HUDEP-2 (cell line): ENCODE measurements at regions not wholly inside any gene's neighbourhood (a gene's known extent, or its start where the extent isn't known, plus 50 kb on each side); places are given as distances from the start of the nearest gene placed in this dataset.
A peak's percentile ranks its signal among the peaks of the same experiment; 100 is the strongest.

Source experiments
- DNase-seq, 76 experiments: peaks; one replicate each; lab custom pipeline; 2025; ENCODE audit not compliant: unreplicated experiment in 76 of 76; lab: John Stamatoyannopoulos, UW

DNA sequence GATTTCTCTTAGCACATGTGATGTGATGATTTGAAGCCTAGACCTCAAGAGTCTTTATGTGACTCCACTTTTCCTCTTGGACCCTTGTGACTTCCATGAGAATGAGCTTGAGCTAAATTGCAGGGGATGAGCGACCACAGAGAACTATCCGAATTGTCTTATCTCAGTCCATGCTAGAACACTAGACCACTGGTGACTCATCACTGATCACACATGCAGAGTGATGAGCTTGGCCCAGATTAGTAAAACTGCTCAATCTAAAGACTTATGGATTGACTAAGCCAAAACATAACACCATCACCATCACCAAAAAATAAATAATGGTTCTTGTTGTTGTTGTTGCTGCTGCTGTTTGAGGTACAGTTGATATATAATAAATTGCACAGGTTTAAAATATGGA, 114.1 kb upstream of the CFAP20DC start:
- peak in 1 of 76 experiments; percentile 9 for DNase-seq

- no peak for DNase-seq
Measured at GRCh38 chr3:59161048-59161447, 111.2 kb upstream of the CFAP20DC start.

- DNase-seq: no peak
Measured at GRCh38 chr3:59160133-59160746, 110.4 kb upstream of the CFAP20DC start.

GRCh38 chr3:59153648-59154047, 103.8 kb upstream of the CFAP20DC start:
- no peak for DNase-seq

GRCh38 chr3:59152943-59153342, 103.1 kb upstream of the CFAP20DC start:
- no peak for DNase-seq

DNA sequence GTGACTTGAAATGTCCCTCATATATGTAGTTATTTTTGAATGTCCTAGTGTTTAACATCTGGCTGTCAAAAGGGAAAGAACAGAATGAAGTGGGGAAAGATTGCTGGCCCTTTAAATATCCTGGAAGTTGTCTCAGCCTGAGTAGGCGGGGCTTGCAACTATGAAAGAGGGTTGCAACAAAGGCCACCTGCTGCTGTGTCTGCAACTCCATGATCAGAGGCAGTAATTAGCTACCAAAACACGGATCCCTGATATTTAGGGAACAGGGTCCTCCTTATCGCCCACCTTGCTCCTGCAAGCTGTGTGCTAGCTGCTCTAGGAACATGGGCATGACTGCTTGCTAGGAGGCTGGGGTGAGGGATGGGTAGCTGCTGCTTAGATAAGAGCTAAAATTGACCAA, 100.2 kb upstream of the CFAP20DC start:
- no peak for DNase-seq

- DNase-seq: no peak
Measured at GRCh38 chr3:59149166-59149565, 99.3 kb upstream of the CFAP20DC start.

DNA sequence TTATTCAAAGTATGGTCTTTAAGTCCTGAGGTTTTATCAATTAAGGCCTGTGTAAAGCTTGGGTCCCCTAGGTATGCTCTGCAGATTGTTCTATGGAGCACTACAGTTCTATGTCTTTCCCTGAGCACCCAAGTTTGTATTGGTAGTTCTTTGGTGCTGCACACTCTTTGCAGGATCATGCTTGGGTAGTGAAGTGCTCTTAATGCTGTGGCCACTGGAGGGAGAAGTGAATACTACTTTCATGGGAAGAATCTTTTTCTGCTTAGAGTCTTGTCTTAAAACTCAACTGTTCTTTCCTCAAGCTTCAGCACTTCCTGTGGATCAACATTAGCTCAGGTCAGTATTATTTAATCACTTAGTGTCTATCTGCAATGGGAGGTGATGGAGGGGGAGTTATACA, 93.6 kb upstream of the CFAP20DC start:
- DNase-seq: no peak

DNA sequence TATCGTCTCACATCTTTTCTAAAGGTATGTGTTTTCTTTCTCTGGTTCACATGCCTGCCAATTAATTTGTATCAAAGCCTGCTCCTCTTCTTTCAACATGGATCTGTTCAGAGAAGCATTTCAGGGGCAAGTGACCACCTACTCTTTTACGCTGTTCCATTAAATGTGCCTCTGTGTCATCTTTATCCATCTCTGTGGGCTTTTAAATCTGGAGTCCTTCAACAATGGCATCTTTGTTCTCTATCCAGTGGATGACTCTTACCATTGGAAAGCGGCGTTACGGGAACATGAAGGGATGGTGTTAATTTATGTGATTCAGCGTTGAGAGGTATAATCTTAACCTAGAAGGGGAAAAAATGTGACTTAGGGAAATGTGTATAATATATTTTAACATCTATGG, 92.7 kb upstream of the CFAP20DC start:
- no peak for DNase-seq

DNA sequence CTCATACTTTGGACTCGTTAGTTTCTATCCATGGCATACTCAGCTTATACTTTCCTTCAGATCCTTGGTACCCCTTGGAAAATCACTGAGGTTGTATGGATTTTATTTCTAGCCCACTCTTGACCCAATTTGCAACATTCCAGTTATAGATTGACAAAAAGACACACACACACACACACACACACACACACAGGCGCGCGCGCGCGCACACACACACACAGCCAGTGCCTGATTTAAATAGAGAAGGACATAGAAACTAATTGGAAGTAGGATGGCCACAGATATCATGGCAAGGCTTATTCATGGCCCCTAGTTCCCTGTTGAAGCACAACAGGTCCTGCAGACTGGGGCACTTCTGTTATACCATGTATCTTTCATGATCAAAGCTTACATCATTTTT, 89.1 kb upstream of the CFAP20DC start:
- no peak for DNase-seq

DNA sequence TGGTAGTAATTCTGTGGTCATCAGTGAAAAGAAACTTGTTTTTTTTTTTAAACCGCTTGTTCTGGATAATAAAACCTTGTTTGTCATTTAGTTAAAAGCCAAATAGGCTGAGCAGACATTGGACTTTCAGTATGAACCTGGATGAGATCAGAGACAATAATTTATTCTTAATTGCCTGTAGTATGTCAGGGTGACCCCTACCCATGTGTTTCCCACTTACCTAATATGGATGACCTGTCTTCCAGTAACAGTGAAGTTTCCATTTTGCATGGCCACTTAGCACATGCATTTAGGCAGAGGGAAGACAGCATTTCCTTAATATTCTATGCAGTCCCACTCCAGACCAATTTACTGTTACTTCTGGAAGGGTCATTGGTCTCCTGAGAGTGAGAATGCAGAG, 87.6 kb upstream of the CFAP20DC start:
- DNase-seq: no peak

GRCh38 chr3:59136081-59136480, 86.3 kb upstream of the CFAP20DC start:
- DNase-seq: no peak

DNA sequence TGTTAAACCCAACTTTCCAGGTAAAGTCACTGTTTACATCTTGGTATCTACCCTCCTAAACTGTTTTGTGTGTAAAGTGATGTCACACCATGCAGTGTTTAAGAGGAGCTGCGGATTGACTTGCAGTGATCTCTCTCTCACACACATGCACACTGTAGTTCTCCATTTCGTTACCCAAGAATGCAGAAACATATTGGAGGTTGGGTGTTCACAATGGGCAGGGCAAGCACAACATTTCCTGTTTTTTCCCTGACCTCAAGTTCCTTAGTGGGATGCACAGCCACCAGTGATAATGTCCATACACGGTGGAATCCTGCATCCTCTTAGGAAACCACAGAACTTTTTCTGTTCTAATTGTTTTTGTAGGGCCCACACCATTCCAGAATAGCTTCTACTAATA, 85.3 kb upstream of the CFAP20DC start:
- no peak for DNase-seq

- no peak for DNase-seq
Measured at GRCh38 chr3:59133311-59133710, 83.5 kb upstream of the CFAP20DC start.

DNA sequence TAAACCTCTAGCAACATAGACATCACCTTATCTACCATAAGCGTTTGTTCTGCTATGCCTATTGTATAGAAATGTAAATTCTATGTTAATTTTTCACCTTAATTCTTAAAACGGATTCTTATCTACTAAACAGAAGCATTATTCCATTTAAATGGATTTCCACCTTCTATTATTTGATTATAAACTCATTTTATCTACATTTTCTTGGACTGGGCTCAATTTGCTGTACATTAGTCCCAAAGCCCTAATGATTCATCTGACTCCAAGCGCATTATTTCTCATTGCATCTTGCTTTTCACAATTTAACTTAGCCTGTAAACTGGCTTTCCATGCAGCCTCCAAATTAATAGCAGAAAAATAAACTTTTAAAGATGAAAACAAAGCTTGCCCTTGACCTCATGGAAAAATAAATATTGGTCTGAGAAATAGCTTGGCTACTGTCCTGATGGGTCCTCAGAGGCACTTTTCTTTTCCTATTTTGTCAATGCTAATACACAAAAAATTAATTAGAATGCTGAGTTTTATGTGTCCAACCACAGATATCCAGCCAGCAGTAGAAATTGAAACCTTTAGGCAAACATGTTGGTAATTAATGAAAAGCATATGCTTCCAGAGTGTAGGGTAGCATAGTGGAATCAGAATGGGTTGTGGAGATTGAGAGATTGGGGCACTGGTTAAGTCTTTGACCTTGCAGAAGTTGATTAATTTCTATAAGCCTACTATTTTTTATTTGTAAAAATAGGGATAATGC, 81.4 kb upstream of the CFAP20DC start:
- DNase-seq: no peak

GRCh38 chr3:59128685-59129084, 78.9 kb upstream of the CFAP20DC start:
- DNase-seq: no peak

DNA sequence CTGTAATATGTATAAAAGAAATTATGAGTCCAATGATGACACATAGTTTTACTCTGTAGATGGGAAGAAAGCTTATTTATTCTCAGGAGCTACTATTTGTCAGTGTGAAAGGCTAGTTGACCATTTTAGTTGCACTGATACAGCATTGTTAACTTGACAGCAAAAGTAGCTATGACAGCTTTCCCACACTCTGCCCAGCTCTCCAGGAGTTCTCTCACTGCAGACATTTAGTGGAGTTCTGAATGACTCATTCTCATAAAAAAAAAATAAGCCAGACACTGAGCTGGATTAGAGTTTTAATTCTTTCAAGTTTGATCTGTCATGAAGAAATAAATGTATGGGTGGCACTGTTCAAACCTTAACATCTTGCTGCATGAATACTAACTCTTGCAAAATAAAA, 77.2 kb upstream of the CFAP20DC start:
- no peak for DNase-seq

DNA sequence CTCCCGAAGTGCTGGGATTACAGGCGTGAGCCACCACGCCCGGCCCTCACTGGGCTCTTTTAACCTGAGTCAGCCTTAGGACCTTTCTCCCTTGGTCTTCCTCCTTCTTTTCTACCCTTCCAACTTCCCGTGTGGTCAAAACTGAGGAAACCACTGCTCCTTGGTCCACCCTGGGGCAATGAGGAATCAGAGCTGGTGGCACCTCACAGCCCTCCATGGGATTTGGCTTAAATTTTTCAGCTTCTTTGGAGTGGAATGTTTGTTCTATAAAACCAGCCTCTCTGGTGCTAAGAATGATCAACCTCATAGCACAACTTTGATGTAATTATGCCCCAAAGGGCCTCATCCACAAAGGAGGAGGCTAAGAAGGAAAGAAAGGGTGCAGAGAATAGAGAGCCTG, 76.6 kb upstream of the CFAP20DC start:
- no peak for DNase-seq

- no peak for DNase-seq
Measured at GRCh38 chr3:59121346-59122144, 71.7 kb upstream of the CFAP20DC start.

DNA sequence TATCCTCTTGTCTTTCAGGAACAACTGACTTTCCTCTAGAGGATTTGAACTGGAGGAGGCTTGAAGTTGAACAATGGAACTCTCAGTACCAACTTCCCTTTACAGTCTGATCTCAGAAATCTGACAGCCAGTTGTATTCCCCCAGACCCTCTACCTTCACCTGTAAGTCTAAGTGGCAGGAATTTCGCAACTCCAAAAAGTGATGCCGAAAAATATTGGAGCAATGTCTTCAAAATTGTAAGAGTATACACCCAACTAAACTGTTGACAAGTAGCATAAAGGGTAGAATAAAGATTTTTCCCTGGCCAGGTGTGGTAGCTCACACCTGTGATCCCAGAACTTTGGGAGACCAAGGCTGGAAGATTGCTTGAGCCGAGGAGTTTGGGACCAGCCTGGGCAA, 69.1 kb upstream of the CFAP20DC start:
- DNase-seq: no peak

DNA sequence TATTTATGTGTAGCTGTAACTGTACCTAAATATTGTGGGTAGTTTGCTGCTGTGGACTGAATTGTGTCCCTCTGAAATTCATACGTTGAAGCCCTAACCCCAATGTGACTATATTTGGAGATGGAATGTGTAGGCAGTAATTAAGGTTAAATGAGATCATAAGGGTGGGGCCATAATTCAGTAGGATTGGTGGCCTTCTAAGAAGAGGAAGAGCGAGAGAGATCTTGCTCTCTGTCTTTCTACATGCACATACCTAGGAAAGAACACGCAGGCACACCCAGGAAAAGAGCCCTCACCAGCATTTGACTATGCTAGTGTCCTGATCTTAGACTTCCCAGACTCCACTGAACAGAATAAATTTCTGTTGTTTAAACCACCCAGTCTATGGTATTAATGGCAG, 67.6 kb upstream of the CFAP20DC start:
- DNase-seq: no peak

DNA sequence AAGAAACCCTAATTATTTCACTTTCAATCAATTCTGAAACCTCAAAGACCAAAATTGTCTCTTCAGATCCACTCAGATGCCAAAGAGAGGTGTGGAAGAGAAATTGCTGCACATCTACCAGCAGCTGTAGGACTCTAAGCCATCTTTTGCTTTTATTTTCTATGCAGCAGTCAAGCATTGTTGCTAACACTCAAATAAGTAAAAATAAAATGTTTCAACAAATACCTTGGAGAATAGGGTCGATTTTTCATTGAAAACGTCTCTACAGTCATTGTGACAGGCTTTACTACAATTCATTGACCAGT, 66.4 kb upstream of the CFAP20DC start:
- no peak for DNase-seq
